ENCODE measurements at regions not wholly inside any gene's neighbourhood (a gene's known extent, or its start where the extent isn't known, plus 50 kb on each side); places are given as distances from the start of the nearest gene placed in this dataset.

- ChIA-PET POLR2A (no interaction called here), CTCF (interaction anchor here (0.5 kb wide), 1 partner anchor 1802 kb away, joined by 3 read pairs; no protein-coding TSS in a partner anchor)
- intact Hi-C loops (cut with DNase I, micrococcal nuclease), result no loop called here
- no peak for DNase-seq
- H3K4me1 Mint-ChIP-seq, result no peaks in the 10 kb centered on the region
- no peaks in the 10 kb centered on the region for H3K36me3 Mint-ChIP-seq (ENCODE audit: low read depth)
- ATAC-seq, result no peak
- H3K27ac Mint-ChIP-seq, result no peak overlapping the region
- H3K27me3 Mint-ChIP-seq, result no peaks in the 10 kb centered on the region
- H3K9me3 Mint-ChIP-seq (ENCODE audit: low read depth), result no peaks in the 10 kb centered on the region
- no peak overlapping the region for H3K4me3 Mint-ChIP-seq
Measured at GRCh38 chr9:106753155-106753671, 109.8 kb upstream of the ZNF462 start.

DNA sequence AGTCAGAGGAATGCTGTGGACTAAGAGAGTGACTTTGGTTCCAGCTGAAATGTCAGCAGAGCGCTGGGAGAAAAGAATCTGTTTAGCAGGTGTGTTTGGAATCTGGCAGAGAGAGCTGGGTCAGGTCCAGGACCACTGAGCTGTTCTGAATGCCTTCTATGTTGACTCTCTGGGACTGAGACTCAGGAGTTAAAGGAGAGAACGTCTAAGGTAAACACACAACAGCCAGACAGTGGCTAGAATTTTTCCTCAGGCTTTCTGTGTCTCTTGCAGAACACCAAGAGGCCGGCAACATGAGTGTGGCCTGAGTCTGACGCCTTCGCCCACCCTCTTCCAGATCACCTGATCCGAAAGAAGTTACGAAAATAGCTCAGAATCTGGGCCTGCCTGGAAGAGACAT, 107.2 kb upstream of the ZNF462 start:
- no peaks in the 10 kb centered on the region for H3K27me3 Mint-ChIP-seq
- H3K27ac Mint-ChIP-seq, result no peak overlapping the region
- no peaks in the 10 kb centered on the region for H3K4me1 Mint-ChIP-seq

DNA sequence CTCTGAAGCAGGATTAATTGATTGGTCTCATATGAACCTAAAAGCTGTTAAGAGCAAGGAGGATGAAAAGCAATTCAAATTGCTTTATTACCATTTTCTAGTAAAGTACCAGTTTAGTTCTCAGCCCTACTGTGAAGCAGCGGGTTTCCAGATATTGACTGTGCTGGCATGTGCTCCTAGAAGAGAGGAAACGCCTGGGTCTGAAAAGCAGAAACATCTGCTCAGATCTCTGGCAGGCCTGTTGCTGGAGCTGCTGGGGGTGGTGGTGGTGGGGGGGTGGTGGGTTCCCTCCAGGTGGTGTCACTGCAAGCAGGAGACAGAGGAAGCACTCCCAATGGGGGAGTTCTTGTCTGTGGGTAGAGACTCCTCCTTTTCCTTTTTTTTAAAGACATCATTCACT, 105.5 kb upstream of the ZNF462 start:
- DNase-seq, result no peak
- H3K9me3 Mint-ChIP-seq (ENCODE audit: low read depth), result no peaks in the 10 kb centered on the region
- no peak for ATAC-seq
- no peaks in the 10 kb centered on the region for H3K4me1 Mint-ChIP-seq
- POLR2A ChIA-PET, result no interaction called here
- CTCF ChIA-PET, result no interaction called here
- H3K27ac Mint-ChIP-seq, result no peak overlapping the region
- no peaks in the 10 kb centered on the region for H3K36me3 Mint-ChIP-seq (ENCODE audit: low read depth)
- no peaks in the 10 kb centered on the region for H3K27me3 Mint-ChIP-seq
- intact Hi-C loops (cut with DNase I, micrococcal nuclease), result no loop called here
- H3K4me3 Mint-ChIP-seq, result no peak overlapping the region

More for the DNA sequence above, 107.2 kb upstream of the ZNF462 start:
- Mint-ChIP-seq H3K4me3 (no peak overlapping the region), H3K36me3 (ENCODE audit: low read depth) (no peaks in the 10 kb centered on the region), H3K9me3 (ENCODE audit: low read depth) (no peaks in the 10 kb centered on the region)
- POLR2A ChIA-PET, result no interaction called here
- ATAC-seq (no peak), DNase-seq (no peak)
- CTCF ChIA-PET, result no interaction called here
- intact Hi-C loops (cut with DNase I, micrococcal nuclease), result no loop called here

DNA sequence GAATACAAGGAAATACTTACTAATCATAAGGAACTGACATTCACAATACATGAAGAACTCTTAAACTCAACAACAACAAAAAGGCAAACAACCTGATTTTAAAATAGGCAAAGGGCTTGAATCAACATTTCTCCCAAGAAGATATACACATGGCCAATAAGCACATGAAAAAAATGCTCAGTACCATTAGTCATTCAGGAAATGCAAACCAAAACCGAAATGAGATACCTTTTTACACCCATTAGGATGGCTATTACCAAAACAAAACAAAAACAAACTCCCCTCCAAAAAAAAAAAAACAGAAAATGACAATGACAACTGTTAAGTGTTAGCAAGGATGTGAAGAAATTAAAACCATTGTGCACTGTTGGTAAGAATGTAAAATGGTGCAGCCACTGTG, 104.1 kb upstream of the ZNF462 start:
- no peak for ATAC-seq
- intact Hi-C loops (cut with DNase I, micrococcal nuclease), result no loop called here
- POLR2A ChIA-PET, result no interaction called here

DNA sequence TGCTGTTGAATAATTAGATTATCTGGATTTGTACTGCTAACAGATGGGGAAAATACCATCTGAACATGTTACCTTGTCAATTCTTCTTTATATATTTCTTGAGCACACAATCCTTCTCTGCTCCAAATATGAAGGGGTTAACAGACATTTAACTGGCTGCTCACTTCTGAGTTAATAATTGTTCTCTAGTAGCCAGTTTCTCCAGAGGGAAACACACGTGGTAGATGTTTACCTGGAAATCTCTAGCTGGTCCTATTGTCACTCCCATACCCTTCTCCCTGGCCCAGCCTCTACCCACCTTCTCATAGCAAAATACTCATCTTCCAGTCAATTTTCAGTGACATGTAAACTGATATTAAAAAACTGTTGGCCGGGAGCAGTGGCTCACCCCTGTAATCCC, 101.5 kb upstream of the ZNF462 start:
- Mint-ChIP-seq H3K27me3 (no peaks in the 10 kb centered on the region), H3K9me3 (ENCODE audit: low read depth) (no peaks in the 10 kb centered on the region), H3K4me3 (no peak overlapping the region), H3K36me3 (ENCODE audit: low read depth) (no peaks in the 10 kb centered on the region), H3K27ac (no peak overlapping the region), H3K4me1 (no peaks in the 10 kb centered on the region)
- ATAC-seq (no peak), DNase-seq (no peak)
- ChIA-PET POLR2A (no interaction called here), CTCF (no interaction called here)
- intact Hi-C loops (cut with DNase I, micrococcal nuclease), result no loop called here

More for the DNA sequence above, 104.1 kb upstream of the ZNF462 start:
- Mint-ChIP-seq H3K4me1 (no peaks in the 10 kb centered on the region), H3K27ac (no peak overlapping the region), H3K4me3 (no peak overlapping the region), H3K36me3 (ENCODE audit: low read depth) (no peaks in the 10 kb centered on the region), H3K9me3 (ENCODE audit: low read depth) (no peaks in the 10 kb centered on the region), H3K27me3 (no peaks in the 10 kb centered on the region)
- CTCF ChIA-PET, result no interaction called here
- no peak for DNase-seq

DNA sequence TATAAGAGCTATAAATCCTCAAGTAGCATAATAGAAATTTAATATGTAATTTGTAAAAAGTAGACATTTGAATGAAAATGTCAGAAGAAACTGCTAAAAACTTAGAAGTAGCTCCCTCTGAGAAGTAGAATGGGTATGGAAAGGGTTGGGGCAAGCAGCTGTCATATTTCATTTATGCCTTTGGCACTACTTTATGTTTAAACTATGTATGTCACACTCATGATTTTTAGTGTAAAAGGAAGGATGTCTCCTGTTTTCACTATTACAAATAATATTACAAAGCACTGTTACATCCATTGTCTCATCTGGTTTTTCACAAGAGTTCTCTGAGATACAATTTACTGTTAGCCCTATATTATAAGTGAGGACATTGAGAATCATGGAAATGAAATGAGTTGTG, 96.3 kb upstream of the ZNF462 start:
- DNase-seq (no peak), ATAC-seq (no peak)
- H3K4me3 Mint-ChIP-seq, result no peak overlapping the region
- H3K9me3 Mint-ChIP-seq (ENCODE audit: low read depth), result no peaks in the 10 kb centered on the region
- no peak overlapping the region for H3K27ac Mint-ChIP-seq
- intact Hi-C loops (cut with DNase I, micrococcal nuclease), result no loop called here
- no peaks in the 10 kb centered on the region for H3K4me1 Mint-ChIP-seq
- H3K36me3 Mint-ChIP-seq (ENCODE audit: low read depth), result no peaks in the 10 kb centered on the region
- no peaks in the 10 kb centered on the region for H3K27me3 Mint-ChIP-seq
- ChIA-PET POLR2A (no interaction called here), CTCF (no interaction called here)

GRCh38 chr9:106769331-106769730, 93.6 kb upstream of the ZNF462 start:
- intact Hi-C loops (cut with DNase I, micrococcal nuclease), result no loop called here
- H3K27me3 Mint-ChIP-seq, result no peaks in the 10 kb centered on the region
- H3K4me3 Mint-ChIP-seq, result no peak overlapping the region
- POLR2A ChIA-PET, result interaction anchor here (1.0 kb wide), 1 partner anchor 15 kb away, joined by 6 read pairs; no protein-coding TSS in a partner anchor
- H3K36me3 Mint-ChIP-seq (ENCODE audit: low read depth), result no peaks in the 10 kb centered on the region
- no peaks in the 10 kb centered on the region for H3K9me3 Mint-ChIP-seq (ENCODE audit: low read depth)
- no peak overlapping the region for H3K27ac Mint-ChIP-seq
- DNase-seq, result no peak
- H3K4me1 Mint-ChIP-seq, result no peaks in the 10 kb centered on the region
- ATAC-seq, result no peak
- CTCF ChIA-PET, result no interaction called here

DNA sequence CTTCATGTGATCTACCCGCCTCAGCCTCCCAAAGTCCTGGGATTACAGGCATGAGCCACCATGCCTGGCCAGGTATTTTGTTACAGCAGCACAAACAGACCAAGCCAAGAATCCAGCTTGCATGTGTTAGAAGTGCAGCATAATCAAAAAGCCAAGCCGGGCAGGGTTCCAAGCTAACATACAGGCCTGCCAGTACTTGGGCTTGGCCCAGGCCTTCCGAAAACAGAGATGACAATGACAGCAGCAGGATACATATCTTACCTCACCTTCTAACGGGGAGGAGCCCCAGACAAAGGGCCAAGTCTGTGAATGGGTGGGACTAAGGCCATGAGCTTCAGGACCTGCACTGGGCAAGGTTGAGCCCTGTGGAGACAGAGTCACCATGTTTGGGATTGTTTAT, 91.4 kb upstream of the ZNF462 start:
- ChIA-PET CTCF (no interaction called here), POLR2A (no interaction called here)
- ATAC-seq (no peak), DNase-seq (no peak)
- Mint-ChIP-seq H3K27ac (no peak overlapping the region), H3K9me3 (ENCODE audit: low read depth) (no peaks in the 10 kb centered on the region), H3K36me3 (ENCODE audit: low read depth) (no peaks in the 10 kb centered on the region), H3K4me3 (no peak overlapping the region), H3K27me3 (no peaks in the 10 kb centered on the region), H3K4me1 (no peaks in the 10 kb centered on the region)
- intact Hi-C loops (cut with DNase I, micrococcal nuclease), result no loop called here

DNA sequence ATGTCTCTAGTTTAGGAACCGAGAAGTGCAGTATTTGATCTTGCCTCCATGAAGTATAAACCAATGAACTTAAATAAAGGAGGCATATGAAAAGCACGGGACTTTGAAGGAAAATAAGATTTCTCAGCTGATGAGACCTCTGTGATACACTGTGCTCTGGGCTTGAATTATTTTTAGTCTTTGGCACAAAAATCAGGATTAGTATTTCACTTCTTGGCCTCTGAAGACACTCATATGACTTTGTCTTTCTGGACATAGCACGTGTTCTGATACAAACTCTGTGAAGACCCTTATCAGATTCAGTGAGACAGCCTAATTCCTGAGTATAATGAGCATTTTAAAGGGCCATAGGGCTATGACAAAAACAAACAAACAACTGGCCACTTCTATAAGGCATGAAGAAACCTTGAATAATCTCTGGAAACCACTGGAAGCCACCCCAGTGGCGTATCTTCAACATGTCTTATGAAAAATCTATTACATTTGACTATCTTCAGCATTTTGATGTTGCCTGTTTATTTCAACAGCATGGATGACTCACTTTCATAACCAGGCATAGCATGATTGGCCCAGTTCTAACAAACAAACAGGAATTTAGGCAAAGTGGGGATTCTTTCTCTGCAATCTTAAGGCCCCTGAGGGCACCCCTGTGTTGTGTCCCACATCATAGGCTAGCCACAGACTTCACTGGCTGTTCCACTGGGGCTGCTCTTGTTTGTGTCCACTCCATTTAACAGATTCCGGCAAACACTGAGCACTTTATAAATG, 90.3 kb upstream of the ZNF462 start:
- Mint-ChIP-seq H3K27me3 (no peaks in the 10 kb centered on the region), H3K4me1 (no peaks in the 10 kb centered on the region), H3K4me3 (no peak overlapping the region), H3K27ac (no peak overlapping the region), H3K9me3 (ENCODE audit: low read depth) (no peaks in the 10 kb centered on the region), H3K36me3 (ENCODE audit: low read depth) (no peaks in the 10 kb centered on the region)
- DNase-seq (no peak), ATAC-seq (no peak)
- intact Hi-C loops (cut with DNase I, micrococcal nuclease), result no loop called here
- ChIA-PET CTCF (no interaction called here), POLR2A (no interaction called here)

GRCh38 chr9:106773750-106774149, 89.2 kb upstream of the ZNF462 start:
- H3K4me3 Mint-ChIP-seq, result no peak overlapping the region
- ATAC-seq (no peak), DNase-seq (no peak)
- H3K9me3 Mint-ChIP-seq (ENCODE audit: low read depth), result no peaks in the 10 kb centered on the region
- no peaks in the 10 kb centered on the region for H3K27me3 Mint-ChIP-seq
- H3K36me3 Mint-ChIP-seq (ENCODE audit: low read depth), result no peaks in the 10 kb centered on the region
- H3K27ac Mint-ChIP-seq, result no peak overlapping the region
- CTCF ChIA-PET, result interaction anchor here (1.0 kb wide), 1 partner anchor 568 kb away, joined by 6 read pairs; no protein-coding TSS in a partner anchor
- intact Hi-C loops (cut with DNase I, micrococcal nuclease), result no loop called here
- POLR2A ChIA-PET, result no interaction called here
- no peaks in the 10 kb centered on the region for H3K4me1 Mint-ChIP-seq

GRCh38 chr9:106775960-106776359, 87.0 kb upstream of the ZNF462 start:
- Mint-ChIP-seq H3K4me1 (no peaks in the 10 kb centered on the region), H3K9me3 (ENCODE audit: low read depth) (no peaks in the 10 kb centered on the region), H3K27ac (no peak overlapping the region), H3K36me3 (ENCODE audit: low read depth) (no peaks in the 10 kb centered on the region), H3K4me3 (no peak overlapping the region), H3K27me3 (no peaks in the 10 kb centered on the region)
- CTCF ChIA-PET, result interaction anchor here (0.9 kb wide), 1 partner anchor 184 kb away, joined by 3 read pairs; no protein-coding TSS in a partner anchor
- POLR2A ChIA-PET, result interaction anchor here (0.7 kb wide), 1 partner anchor 174 kb away, joined by 3 read pairs; no protein-coding TSS in a partner anchor
- intact Hi-C loops (cut with DNase I, micrococcal nuclease), result no loop called here
- ATAC-seq (no peak), DNase-seq (no peak)

GRCh38 chr9:106779796-106780195, 83.2 kb upstream of the ZNF462 start:
- Mint-ChIP-seq H3K4me3 (no peak overlapping the region), H3K36me3 (ENCODE audit: low read depth) (no peaks in the 10 kb centered on the region), H3K9me3 (ENCODE audit: low read depth) (no peaks in the 10 kb centered on the region), H3K4me1 (no peaks in the 10 kb centered on the region), H3K27me3 (no peaks in the 10 kb centered on the region), H3K27ac (no peak overlapping the region)
- ATAC-seq (no peak), DNase-seq (no peak)
- ChIA-PET CTCF (no interaction called here), POLR2A (no interaction called here)
- intact Hi-C loops (cut with DNase I, micrococcal nuclease), result no loop called here
